ENCODE measurements at regions not wholly inside any gene's neighbourhood (a gene's known extent, or its start where the extent isn't known, plus 50 kb on each side); places are given as distances from the start of the nearest gene placed in this dataset.

DNA sequence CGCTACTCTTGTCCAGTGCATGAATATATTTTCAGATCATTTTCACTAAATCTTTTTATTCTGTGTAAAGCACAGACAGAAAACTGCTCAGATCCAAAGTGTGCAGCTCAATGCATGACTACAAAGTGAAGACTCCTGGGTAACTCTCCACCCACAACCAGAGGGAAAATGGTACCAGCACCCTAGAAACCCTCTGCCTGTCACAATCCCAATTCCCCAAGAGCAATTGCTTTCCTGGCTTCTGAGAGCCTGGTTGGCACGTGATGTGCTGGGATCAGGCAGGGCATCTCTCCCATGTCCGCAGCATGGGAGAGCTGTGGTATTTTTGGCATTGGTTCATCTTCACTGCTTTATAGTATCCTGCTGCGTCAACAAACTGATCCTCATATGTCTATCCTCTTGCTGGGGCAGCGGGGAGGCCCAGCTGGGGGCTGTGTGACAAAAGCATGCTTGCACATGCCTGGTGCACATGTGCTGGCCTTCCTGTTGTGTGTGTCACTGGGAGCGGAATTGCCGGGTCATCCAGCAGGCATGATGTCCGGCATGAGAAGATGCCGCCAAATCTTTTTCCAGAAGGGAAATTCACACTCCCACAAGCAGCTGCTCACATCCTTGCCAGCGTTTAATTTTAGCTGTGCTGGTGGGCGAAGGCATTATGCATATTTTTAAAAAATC lies 278.9 kb upstream of the FOXF1 start:
- TF ChIP-seq, protein P1, sequence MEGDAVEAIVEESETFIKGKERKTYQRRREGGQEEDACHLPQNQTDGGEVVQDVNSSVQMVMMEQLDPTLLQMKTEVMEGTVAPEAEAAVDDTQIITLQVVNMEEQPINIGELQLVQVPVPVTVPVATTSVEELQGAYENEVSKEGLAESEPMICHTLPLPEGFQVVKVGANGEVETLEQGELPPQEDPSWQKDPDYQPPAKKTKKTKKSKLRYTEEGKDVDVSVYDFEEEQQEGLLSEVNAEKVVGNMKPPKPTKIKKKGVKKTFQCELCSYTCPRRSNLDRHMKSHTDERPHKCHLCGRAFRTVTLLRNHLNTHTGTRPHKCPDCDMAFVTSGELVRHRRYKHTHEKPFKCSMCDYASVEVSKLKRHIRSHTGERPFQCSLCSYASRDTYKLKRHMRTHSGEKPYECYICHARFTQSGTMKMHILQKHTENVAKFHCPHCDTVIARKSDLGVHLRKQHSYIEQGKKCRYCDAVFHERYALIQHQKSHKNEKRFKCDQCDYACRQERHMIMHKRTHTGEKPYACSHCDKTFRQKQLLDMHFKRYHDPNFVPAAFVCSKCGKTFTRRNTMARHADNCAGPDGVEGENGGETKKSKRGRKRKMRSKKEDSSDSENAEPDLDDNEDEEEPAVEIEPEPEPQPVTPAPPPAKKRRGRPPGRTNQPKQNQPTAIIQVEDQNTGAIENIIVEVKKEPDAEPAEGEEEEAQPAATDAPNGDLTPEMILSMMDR (IDR thresholded peaks at IDR 0.05): no peak
- TF ChIP-seq FOSL2 (IDR thresholded peaks at IDR 0.05): no peak
- TF ChIP-seq FOSL2 (CRISPR knock-in tag; IDR thresholded peaks at IDR 0.05): no peak
- no peak for TF ChIP-seq POLR2A (IDR thresholded peaks at IDR 0.05; ENCODE audit: low read length)
- TF ChIP-seq RCOR1 (IDR thresholded peaks at IDR 0.05; ENCODE audit: low read depth, low read length): no peak

Data from A549 (cell line).